H9 (cell line): ENCODE measurements at regions not wholly inside any gene's neighbourhood (a gene's known extent, or its start where the extent isn't known, plus 50 kb on each side); places are given as distances from the start of the nearest gene placed in this dataset.

Experiments used
- DNase-seq: peaks from one replicate; pipeline ENCODE4 v3.0.0-alpha.2; 2017
- H2AFZ ChIP-seq: one replicate; pipeline ENCODE4 v1.6.1; 2013; ENCODE audit warnings: mild to moderate bottlenecking, low read length, control low read depth, moderate library complexity
- H2AK5ac ChIP-seq: 2 replicates; pipeline ENCODE4 v1.6.1; 2013; ENCODE audit warnings: low read length, control low read depth, mixed read lengths; ENCODE audit not compliant: insufficient read length
- H2BK120ac ChIP-seq: one replicate; pipeline ENCODE4 v1.6.1; 2013; ENCODE audit warnings: low read depth, mild to moderate bottlenecking, low read length, control low read depth, inconsistent platforms; ENCODE audit not compliant: poor library complexity, severe bottlenecking
- H2BK12ac ChIP-seq: 2 replicates; pipeline ENCODE4 v1.6.1; 2013; ENCODE audit warnings: low read length, control low read depth, mixed read lengths, low read depth; ENCODE audit not compliant: insufficient read length
- H2BK15ac ChIP-seq: 2 replicates; pipeline ENCODE4 v1.6.1; 2013; ENCODE audit warnings: low read depth, low read length, control low read depth
- H2BK20ac ChIP-seq: one replicate; pipeline ENCODE4 v1.6.1; 2013; ENCODE audit warnings: low read depth, mild to moderate bottlenecking, low read length, control low read depth, inconsistent platforms; ENCODE audit not compliant: poor library complexity, severe bottlenecking
- H2BK5ac ChIP-seq: 2 replicates; pipeline ENCODE4 v1.6.1; 2013; ENCODE audit warnings: low read length, control low read depth, mixed read lengths; ENCODE audit not compliant: insufficient read length
- H3K14ac ChIP-seq: 2 replicates; pipeline ENCODE4 v1.6.1; 2013; ENCODE audit warnings: low read length, control low read depth; ENCODE audit not compliant: insufficient read depth
- H3K18ac ChIP-seq: 2 replicates; pipeline ENCODE4 v1.6.1; 2013; ENCODE audit warnings: low read depth, mild to moderate bottlenecking, mixed read lengths, low read length, control low read depth; ENCODE audit not compliant: insufficient read length
- H3K23ac ChIP-seq: 2 replicates; pipeline ENCODE4 v1.6.1; 2013; ENCODE audit warnings: low read length, control low read depth, mixed read lengths, low read depth; ENCODE audit not compliant: insufficient read length
- H3K23me2 ChIP-seq: 2 replicates; pipeline ENCODE4 v1.6.1; 2013; ENCODE audit warnings: low read depth, mild to moderate bottlenecking, mixed read lengths, low read length, control low read depth; ENCODE audit not compliant: insufficient read length, poor library complexity, severe bottlenecking
- H3K27ac ChIP-seq: 2 replicates; pipeline ENCODE4 v1.5.1; 2013; ENCODE audit warnings: low read length, control low read depth, mixed read lengths, low read depth; ENCODE audit not compliant: insufficient read length
- H3K27me3 ChIP-seq: 2 replicates; pipeline ENCODE4 v1.6.1; 2013; ENCODE audit warnings: low read length, control low read depth, inconsistent platforms; ENCODE audit not compliant: insufficient read depth
- H3K4ac ChIP-seq: 2 replicates; pipeline ENCODE4 v1.6.1; 2013; ENCODE audit warnings: low read depth, mild to moderate bottlenecking, control low read depth, inconsistent platforms, low read length, moderate library complexity
- H3K4me1 ChIP-seq: 2 replicates; pipeline ENCODE4 v1.6.1; 2013; ENCODE audit warnings: low read length, control low read depth, inconsistent platforms; ENCODE audit not compliant: insufficient read depth
- H3K4me2 ChIP-seq: 2 replicates; pipeline ENCODE4 v1.6.1; 2013; ENCODE audit warnings: low read length, control low read depth, mixed read lengths; ENCODE audit not compliant: insufficient read length, insufficient read depth
- H3K56ac ChIP-seq: 2 replicates; pipeline ENCODE4 v1.6.1; 2013; ENCODE audit warnings: low read depth, mild to moderate bottlenecking, mixed read lengths, low read length, control low read depth; ENCODE audit not compliant: insufficient read length
- H3K79me1 ChIP-seq: 2 replicates; pipeline ENCODE4 v1.6.1; 2013; ENCODE audit warnings: low read depth, mild to moderate bottlenecking, moderate library complexity, low read length, control low read depth, inconsistent platforms; ENCODE audit not compliant: insufficient read depth, poor library complexity, severe bottlenecking
- H3K79me2 ChIP-seq: 2 replicates; pipeline ENCODE4 v1.6.1; 2013; ENCODE audit warnings: low read length, control low read depth, inconsistent platforms; ENCODE audit not compliant: insufficient read depth
- H3K9ac ChIP-seq: 2 replicates; pipeline ENCODE4 v1.6.1; 2013; ENCODE audit warnings: low read length, control low read depth, mixed read lengths; ENCODE audit not compliant: insufficient read length; ENCODE audit errors: extremely low read depth
- H3K9me3 ChIP-seq: one replicate; pipeline ENCODE4 v1.6.1; 2013; ENCODE audit warnings: low read depth, low read length, inconsistent platforms; ENCODE audit not compliant: control insufficient read depth
- H3T11ph ChIP-seq: one replicate; pipeline ENCODE4 v1.6.1; 2013; ENCODE audit warnings: mild to moderate bottlenecking, low read length, control low read depth, inconsistent platforms
- H4K20me1 ChIP-seq: one replicate; pipeline ENCODE4 v1.6.1; 2013; ENCODE audit not compliant: control insufficient read depth, insufficient read length, insufficient read depth
- H4K5ac ChIP-seq: 2 replicates; pipeline ENCODE4 v1.6.1; 2013; ENCODE audit warnings: low read depth, mild to moderate bottlenecking, mixed read lengths, low read length, control low read depth; ENCODE audit not compliant: insufficient read length
- H4K8ac ChIP-seq: replicated peaks from 2 replicates; pipeline ENCODE4 v1.6.1; 2013; ENCODE audit warnings: low read length, control low read depth, mixed read lengths, low read depth; ENCODE audit not compliant: insufficient read length
- H4K91ac ChIP-seq: 2 replicates; pipeline ENCODE4 v1.6.1; 2013; ENCODE audit warnings: low read depth, mild to moderate bottlenecking, moderate library complexity, mixed read lengths, low read length, control low read depth; ENCODE audit not compliant: insufficient read length
- H3K27ac Mint-ChIP-seq, 3 experiments: 2 replicates in 2 of 3; 3 replicates in 1 of 3; pipeline ENCODE4 v1.8.0; 2020 to 2021; ENCODE audit warnings: mixed read lengths in 3 of 3, mild to moderate bottlenecking in 1 of 3, moderate library complexity in 1 of 3
- H3K27me3 Mint-ChIP-seq: 2 replicates; pipeline ENCODE4 v1.8.0; 2021; ENCODE audit warnings: low read depth, mild to moderate bottlenecking, moderate library complexity, mixed read lengths
- H3K36me3 Mint-ChIP-seq, 3 experiments: 2 replicates in 2 of 3; 3 replicates in 1 of 3; pipeline ENCODE4 v1.8.0; 2020 to 2021; ENCODE audit warnings: low read depth in 3 of 3, mixed read lengths in 3 of 3; ENCODE audit not compliant: insufficient read depth in 1 of 3
- H3K4me1 Mint-ChIP-seq, 2 experiments: 2 replicates each; pipeline ENCODE4 v1.8.0; 2020; ENCODE audit warnings: mixed read lengths in 2 of 2
- H3K4me3 Mint-ChIP-seq, 2 experiments: 2 replicates in 1 of 2; 3 replicates in 1 of 2; pipeline ENCODE4 v1.8.0; 2020 to 2021; ENCODE audit warnings: mild to moderate bottlenecking in 2 of 2, mixed read lengths in 2 of 2, moderate library complexity in 1 of 2
- H3K9me3 Mint-ChIP-seq, 2 experiments: 2 replicates in 1 of 2; 3 replicates in 1 of 2; pipeline ENCODE4 v1.8.0; 2020; ENCODE audit warnings: mild to moderate bottlenecking in 2 of 2, mixed read lengths in 2 of 2, moderate library complexity in 1 of 2
- TF ChIP-seq, protein P1 (sequence below): fragments of 200-600 bp; sonication (generic); conservative IDR thresholded peaks from 3 replicates; pipeline ENCODE4 v1.8.0; 2021; ENCODE audit warnings: antibody characterized with exemption, mild to moderate bottlenecking

DNA sequence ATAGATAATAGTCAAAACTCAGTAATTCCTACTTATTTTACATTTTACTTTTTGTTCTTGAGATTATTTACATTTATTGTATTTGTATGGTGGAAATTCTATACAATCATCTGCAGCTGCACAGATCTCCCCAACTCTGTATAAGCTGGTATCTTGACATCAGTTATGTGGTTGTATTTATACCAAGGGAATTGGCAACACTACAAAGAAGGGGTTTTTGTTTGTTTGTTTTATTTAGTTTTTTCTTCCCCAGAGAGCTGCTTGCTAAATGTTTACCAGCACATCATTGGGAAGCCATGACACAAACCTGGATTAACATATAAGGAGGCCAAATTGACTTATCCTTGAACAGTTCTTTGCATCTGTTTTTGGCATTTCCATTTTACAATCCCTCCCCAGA, 389.2 kb upstream of the KCNMB2 start:
- no peaks in the 10 kb centered on the region for H3K27me3 Mint-ChIP-seq
- Histone ChIP-seq H4K91ac (no peak overlapping the region), H2AK5ac (no peak overlapping the region), H4K20me1 (no peaks in the 10 kb centered on the region), H3K4me1 (no peaks in the 10 kb centered on the region), H3K56ac (no peak overlapping the region), H3K4ac (no peak overlapping the region), H4K5ac (no peak overlapping the region), H3K9ac (no peak overlapping the region), H2BK12ac (no peak overlapping the region), H4K8ac (no peak overlapping the region), H3T11ph (no peak overlapping the region), H3K4me2 (no peak overlapping the region), H3K23me2 (no peaks in the 10 kb centered on the region), H2BK20ac (no peak overlapping the region), H3K79me1 (no peaks in the 10 kb centered on the region), H3K27me3 (no peaks in the 10 kb centered on the region), H3K27ac (no peak overlapping the region), H3K18ac (no peak overlapping the region), H2BK120ac (no peak overlapping the region), H2AFZ (no peak overlapping the region), H3K23ac (no peak overlapping the region), H3K9me3 (no peaks in the 10 kb centered on the region), H2BK5ac (no peak overlapping the region), H2BK15ac (no peak overlapping the region), H3K79me2 (no peaks in the 10 kb centered on the region), H3K14ac (no peak overlapping the region)
- H3K4me3 Mint-ChIP-seq = no peak overlapping the region
- no peaks in the 10 kb centered on the region for H3K9me3 Mint-ChIP-seq
- H3K27ac Mint-ChIP-seq = no peak overlapping the region
- no peak for DNase-seq
- TF ChIP-seq, protein P1, sequence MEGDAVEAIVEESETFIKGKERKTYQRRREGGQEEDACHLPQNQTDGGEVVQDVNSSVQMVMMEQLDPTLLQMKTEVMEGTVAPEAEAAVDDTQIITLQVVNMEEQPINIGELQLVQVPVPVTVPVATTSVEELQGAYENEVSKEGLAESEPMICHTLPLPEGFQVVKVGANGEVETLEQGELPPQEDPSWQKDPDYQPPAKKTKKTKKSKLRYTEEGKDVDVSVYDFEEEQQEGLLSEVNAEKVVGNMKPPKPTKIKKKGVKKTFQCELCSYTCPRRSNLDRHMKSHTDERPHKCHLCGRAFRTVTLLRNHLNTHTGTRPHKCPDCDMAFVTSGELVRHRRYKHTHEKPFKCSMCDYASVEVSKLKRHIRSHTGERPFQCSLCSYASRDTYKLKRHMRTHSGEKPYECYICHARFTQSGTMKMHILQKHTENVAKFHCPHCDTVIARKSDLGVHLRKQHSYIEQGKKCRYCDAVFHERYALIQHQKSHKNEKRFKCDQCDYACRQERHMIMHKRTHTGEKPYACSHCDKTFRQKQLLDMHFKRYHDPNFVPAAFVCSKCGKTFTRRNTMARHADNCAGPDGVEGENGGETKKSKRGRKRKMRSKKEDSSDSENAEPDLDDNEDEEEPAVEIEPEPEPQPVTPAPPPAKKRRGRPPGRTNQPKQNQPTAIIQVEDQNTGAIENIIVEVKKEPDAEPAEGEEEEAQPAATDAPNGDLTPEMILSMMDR = no peak
- peaks cover 4 to 7% of the 10 kb centered on the region in 2 experiments; a peak in 3 of 4 replicates for H3K4me1 Mint-ChIP-seq
- no peaks in the 10 kb centered on the region for H3K36me3 Mint-ChIP-seq
